Neural crest cell (in vitro differentiated cells): ENCODE measurements at regions not wholly inside any gene's neighbourhood (a gene's known extent, or its start where the extent isn't known, plus 50 kb on each side); places are given as distances from the start of the nearest gene placed in this dataset.
"Not testable (repeated sequence)": the region's sequence is repeated elsewhere in the genome, so short reads cannot be mapped to it uniquely, and the experiment has no call there.

Source experiments
- DNase-seq: peaks from one replicate; pipeline ENCODE4 v3.0.0; 2021; ENCODE audit warnings: low read depth, mixed read lengths, low spot score
- H3K27ac Mint-ChIP-seq: one replicate; pipeline ENCODE4 v1.8.0; 2021; ENCODE audit warnings: mild to moderate bottlenecking, mixed read lengths; ENCODE audit not compliant: unreplicated experiment
- H3K27me3 Mint-ChIP-seq: 2 replicates; pipeline ENCODE4 v1.8.0; 2021; ENCODE audit warnings: low read depth, mild to moderate bottlenecking, mixed read lengths
- H3K36me3 Mint-ChIP-seq: 2 replicates; pipeline ENCODE4 v1.8.0; 2021; ENCODE audit warnings: low read depth, mild to moderate bottlenecking, mixed read lengths
- H3K4me1 Mint-ChIP-seq: 2 replicates; pipeline ENCODE4 v1.8.0; 2021; ENCODE audit warnings: mixed read lengths
- H3K4me3 Mint-ChIP-seq: one replicate; pipeline ENCODE4 v1.8.0; 2021; ENCODE audit warnings: mild to moderate bottlenecking, mixed read lengths
- H3K9me3 Mint-ChIP-seq: 2 replicates; pipeline ENCODE4 v1.8.0; 2021; ENCODE audit warnings: mixed read lengths
- TF ChIP-seq, protein P1 (sequence below): fragments of 200-600 bp; sonication (generic); conservative IDR thresholded peaks from 2 replicates; pipeline ENCODE4 v1.5.0; 2021; ENCODE audit warnings: antibody characterized with exemption, mild to moderate bottlenecking

DNA sequence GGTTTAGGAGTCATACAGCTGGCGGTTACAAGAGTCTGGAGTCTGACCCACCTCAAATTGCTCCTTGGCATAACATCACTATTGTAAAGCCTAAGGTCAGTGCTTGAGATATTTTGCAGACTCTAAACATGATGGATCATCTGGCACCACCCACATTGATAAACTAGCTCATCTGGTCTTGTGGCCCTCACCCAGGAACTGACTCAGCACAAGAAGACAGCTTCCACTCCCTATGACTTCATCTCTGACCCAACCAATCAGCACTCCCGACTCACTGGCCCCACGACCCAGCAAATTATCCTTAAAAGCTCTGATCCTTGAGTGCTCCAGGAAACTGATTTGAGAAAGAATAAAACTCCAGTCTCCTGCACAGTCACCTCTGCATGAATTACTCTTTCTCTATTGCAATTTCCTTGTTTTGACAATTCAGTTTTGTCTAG, 115.9 kb downstream of the CD24 start:
- Mint-ChIP-seq H3K36me3 (peaks cover 12% of the 10 kb centered on the region), H3K4me3 (no peak overlapping the region), H3K27me3 (no peaks in the 10 kb centered on the region), H3K4me1 (no peaks in the 10 kb centered on the region), H3K9me3 (peaks cover 18% of the 10 kb centered on the region), H3K27ac (no peak overlapping the region)
- DNase-seq, result no peak
- TF ChIP-seq, protein P1, sequence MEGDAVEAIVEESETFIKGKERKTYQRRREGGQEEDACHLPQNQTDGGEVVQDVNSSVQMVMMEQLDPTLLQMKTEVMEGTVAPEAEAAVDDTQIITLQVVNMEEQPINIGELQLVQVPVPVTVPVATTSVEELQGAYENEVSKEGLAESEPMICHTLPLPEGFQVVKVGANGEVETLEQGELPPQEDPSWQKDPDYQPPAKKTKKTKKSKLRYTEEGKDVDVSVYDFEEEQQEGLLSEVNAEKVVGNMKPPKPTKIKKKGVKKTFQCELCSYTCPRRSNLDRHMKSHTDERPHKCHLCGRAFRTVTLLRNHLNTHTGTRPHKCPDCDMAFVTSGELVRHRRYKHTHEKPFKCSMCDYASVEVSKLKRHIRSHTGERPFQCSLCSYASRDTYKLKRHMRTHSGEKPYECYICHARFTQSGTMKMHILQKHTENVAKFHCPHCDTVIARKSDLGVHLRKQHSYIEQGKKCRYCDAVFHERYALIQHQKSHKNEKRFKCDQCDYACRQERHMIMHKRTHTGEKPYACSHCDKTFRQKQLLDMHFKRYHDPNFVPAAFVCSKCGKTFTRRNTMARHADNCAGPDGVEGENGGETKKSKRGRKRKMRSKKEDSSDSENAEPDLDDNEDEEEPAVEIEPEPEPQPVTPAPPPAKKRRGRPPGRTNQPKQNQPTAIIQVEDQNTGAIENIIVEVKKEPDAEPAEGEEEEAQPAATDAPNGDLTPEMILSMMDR, result no peak

GRCh38 chr6:106857771-106858652, 116.5 kb downstream of the CD24 start:
- no peak overlapping the region for H3K27ac Mint-ChIP-seq
- peaks cover 16% of the 10 kb centered on the region for H3K9me3 Mint-ChIP-seq
- peaks cover 10% of the 10 kb centered on the region for H3K36me3 Mint-ChIP-seq
- no peak for DNase-seq
- TF ChIP-seq, protein P1, result no peak
- H3K4me3 Mint-ChIP-seq, result no peak overlapping the region
- H3K4me1 Mint-ChIP-seq, result no peaks in the 10 kb centered on the region
- no peaks in the 10 kb centered on the region for H3K27me3 Mint-ChIP-seq

DNA sequence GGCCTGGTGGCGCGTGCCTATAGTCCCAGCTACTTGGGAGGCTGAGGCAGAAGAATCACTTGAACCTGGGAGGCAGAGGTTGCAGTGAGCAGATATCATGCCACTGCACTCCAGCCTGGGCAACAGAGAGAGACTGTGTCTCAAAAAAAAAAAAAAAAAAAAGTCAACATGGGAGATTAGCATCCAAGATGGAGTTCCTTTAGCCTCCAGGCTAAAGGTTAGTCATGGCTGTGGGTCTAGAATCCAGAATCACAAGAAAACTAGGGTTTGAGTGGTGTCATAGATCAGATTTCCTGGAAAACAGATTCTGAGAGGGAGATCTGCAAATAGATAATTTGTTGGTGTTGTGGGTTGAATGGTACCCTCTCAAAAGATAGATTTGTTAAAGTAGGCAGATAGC, 117.2 kb downstream of the CD24 start:
- H3K4me1 Mint-ChIP-seq, H3K4me3 Mint-ChIP-seq, H3K27me3 Mint-ChIP-seq, H3K36me3 Mint-ChIP-seq, H3K27ac Mint-ChIP-seq, DNase-seq: not testable (repeated sequence)
- H3K9me3 Mint-ChIP-seq, result peaks cover 17% of the 10 kb centered on the region

DNA sequence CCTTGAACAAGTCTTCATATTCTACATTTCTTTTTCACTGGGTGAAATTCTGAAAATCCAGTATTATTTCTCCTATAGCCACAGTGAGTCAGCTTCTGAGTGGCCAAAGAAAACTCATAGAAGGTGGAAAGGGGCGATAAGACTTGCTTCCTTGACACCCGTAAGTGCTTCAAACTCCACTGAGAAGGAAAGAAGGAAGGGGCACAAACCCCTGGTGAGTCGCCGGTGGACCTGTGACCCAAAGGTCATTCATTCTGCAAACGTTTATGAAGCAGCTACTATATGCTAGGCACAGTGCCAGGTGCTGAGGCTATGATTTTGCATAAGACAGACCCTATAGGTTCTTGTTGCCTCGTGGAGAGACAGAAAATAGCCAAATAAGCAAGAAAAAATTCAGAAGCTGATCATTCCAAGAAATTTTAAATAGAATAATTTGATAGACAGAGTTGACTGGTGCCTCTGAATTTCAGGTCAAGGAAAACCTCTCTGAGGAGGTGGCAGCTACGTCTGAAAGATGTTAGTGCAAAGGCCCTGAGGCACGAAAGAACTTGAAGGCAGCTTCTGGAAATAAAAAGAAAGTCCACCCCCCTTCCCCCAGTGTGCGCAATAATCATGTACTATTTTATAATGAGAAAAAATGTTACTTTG, 118.2 kb downstream of the CD24 start:
- no peak overlapping the region for H3K27ac Mint-ChIP-seq
- no peak overlapping the region for H3K4me3 Mint-ChIP-seq

DNA sequence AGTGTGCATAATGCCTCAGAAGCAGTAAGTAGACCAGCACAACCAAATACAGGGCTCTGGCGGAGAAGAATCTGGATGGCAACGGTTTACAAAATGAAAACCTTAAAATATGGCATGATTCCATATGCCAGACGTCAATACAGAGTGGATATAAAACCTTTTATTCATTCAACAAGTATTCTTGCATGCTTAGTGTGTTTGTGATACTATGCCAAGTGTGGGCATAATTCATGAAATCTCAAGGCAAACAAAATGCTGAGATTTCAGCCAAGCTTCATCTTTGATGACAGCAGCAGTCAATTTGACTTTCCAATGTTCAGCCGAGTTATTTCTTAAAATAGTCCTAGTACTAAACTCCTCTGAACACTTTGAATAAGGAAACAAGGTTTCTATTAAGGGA, 119.4 kb downstream of the CD24 start:
- no peak overlapping the region for H3K27ac Mint-ChIP-seq
- DNase-seq, result no peak
- no peaks in the 10 kb centered on the region for H3K27me3 Mint-ChIP-seq
- H3K4me3 Mint-ChIP-seq, result no peak overlapping the region
- no peaks in the 10 kb centered on the region for H3K36me3 Mint-ChIP-seq
- no peaks in the 10 kb centered on the region for H3K4me1 Mint-ChIP-seq
- peaks cover 11% of the 10 kb centered on the region for H3K9me3 Mint-ChIP-seq
- TF ChIP-seq, protein P1, result no peak

More for the DNA sequence above, 118.2 kb downstream of the CD24 start:
- Mint-ChIP-seq H3K27me3 (no peaks in the 10 kb centered on the region), H3K36me3 (peaks cover 6% of the 10 kb centered on the region), H3K4me1 (no peaks in the 10 kb centered on the region), H3K9me3 (peaks cover 17% of the 10 kb centered on the region)
- DNase-seq, result no peak
- TF ChIP-seq, protein P1, result no peak
